ENCODE measurements at regions not wholly inside any gene's neighbourhood (a gene's known extent, or its start where the extent isn't known, plus 50 kb on each side); places are given as distances from the start of the nearest gene placed in this dataset.

- no peak for TF ChIP-seq CTCF (IDR thresholded peaks at IDR 0.05)
- Histone ChIP-seq H3K36me3 (no peaks in the 10 kb centered on the region), H3K27me3 (no peaks in the 10 kb centered on the region), H3K27ac (no peak overlapping the region), H3K9me3 (no peaks in the 10 kb centered on the region), H3K4me3 (no peak overlapping the region), H3K4me1 (no peaks in the 10 kb centered on the region)
- intact Hi-C loops (cut with DNase I; ENCODE audit: low total_unique reads) = no loop called here
- no peak for DNase-seq
These were observed 137.0 kb upstream of the IRX4 start for GRCh38 chr5:2019716-2020115.

GRCh38 chr5:2018390-2018724 is 135.6 kb upstream of the IRX4 start:
- Histone ChIP-seq H3K4me3 (no peak overlapping the region), H3K9me3 (no peaks in the 10 kb centered on the region), H3K36me3 (no peaks in the 10 kb centered on the region), H3K4me1 (no peaks in the 10 kb centered on the region), H3K27ac (no peak overlapping the region), H3K27me3 (no peaks in the 10 kb centered on the region)
- DNase-seq = no peak
- TF ChIP-seq CTCF (IDR thresholded peaks at IDR 0.05) = no peak
- intact Hi-C loops (cut with DNase I; ENCODE audit: low total_unique reads) = no loop called here

- no peaks in the 10 kb centered on the region for H3K36me3 ChIP-seq
- H3K4me3 ChIP-seq = no peak overlapping the region
- no peak overlapping the region for H3K27ac ChIP-seq
- H3K4me1 ChIP-seq = no peaks in the 10 kb centered on the region
- no peak for TF ChIP-seq CTCF (IDR thresholded peaks at IDR 0.05)
- no peaks in the 10 kb centered on the region for H3K27me3 ChIP-seq
- no peak for DNase-seq
- intact Hi-C loops (cut with DNase I; ENCODE audit: low total_unique reads) = no loop called here
- H3K9me3 ChIP-seq = no peaks in the 10 kb centered on the region
These were observed 135.0 kb upstream of the IRX4 start for GRCh38 chr5:2017540-2018389.

- H3K27me3 ChIP-seq = no peaks in the 10 kb centered on the region
- no peaks in the 10 kb centered on the region for H3K36me3 ChIP-seq
- TF ChIP-seq CTCF (IDR thresholded peaks at IDR 0.05) = no peak
- intact Hi-C loops (cut with DNase I; ENCODE audit: low total_unique reads) = no loop called here
- no peaks in the 10 kb centered on the region for H3K4me1 ChIP-seq
- no peaks in the 10 kb centered on the region for H3K9me3 ChIP-seq
- H3K4me3 ChIP-seq = no peak overlapping the region
- no peak for DNase-seq
- no peak overlapping the region for H3K27ac ChIP-seq
These were observed 133.2 kb upstream of the IRX4 start for GRCh38 chr5:2015961-2016360.

GRCh38 chr5:2015124-2015848 is 132.6 kb upstream of the IRX4 start:
- TF ChIP-seq CTCF (IDR thresholded peaks at IDR 0.05) = no peak
- H3K4me3 ChIP-seq = no peak overlapping the region
- H3K27ac ChIP-seq = no peak overlapping the region
- intact Hi-C loops (cut with DNase I; ENCODE audit: low total_unique reads) = no loop called here
- H3K27me3 ChIP-seq = no peaks in the 10 kb centered on the region
- H3K9me3 ChIP-seq = no peaks in the 10 kb centered on the region
- H3K4me1 ChIP-seq = no peaks in the 10 kb centered on the region
- no peaks in the 10 kb centered on the region for H3K36me3 ChIP-seq
- DNase-seq = no peak

Measured in tibial artery (tissue), 4 donors.